ENCODE measurements at regions not wholly inside any gene's neighbourhood (a gene's known extent, or its start where the extent isn't known, plus 50 kb on each side); places are given as distances from the start of the nearest gene placed in this dataset.

GRCh38 chr20:57785720-57786119 lies 75.9 kb upstream of the PMEPA1 start:
- TF ChIP-seq CTCF (conservative IDR thresholded peaks at IDR 0.05; ENCODE audit: low read depth in 2 of 2) (no peak), CREB1 (CRISPR knock-in tag; IDR thresholded peaks at IDR 0.05; ENCODE audit: low read depth) (no peak), POLR2AphosphoS5 (IDR thresholded peaks at IDR 0.05; ENCODE audit: low read depth) (no peak), ETS1 (IDR thresholded peaks at IDR 0.05) (no peak), EZH2 (IDR thresholded peaks at IDR 0.05; ENCODE audit: low read depth, unreplicated experiment) (no peak), JUNB (IDR thresholded peaks at IDR 0.05; ENCODE audit: unreplicated experiment) (no peak), ZNF331 (CRISPR knock-in tag; IDR thresholded peaks at IDR 0.05; ENCODE audit: low read depth) (no peak), REST (IDR thresholded peaks at IDR 0.05; ENCODE audit: unreplicated experiment) (no peak), EZH2phosphoT487 (IDR thresholded peaks at IDR 0.05; ENCODE audit: unreplicated experiment) (no peak)
